AG04450 (cell line): ENCODE measurements at regions not wholly inside any gene's neighbourhood (a gene's known extent, or its start where the extent isn't known, plus 50 kb on each side); places are given as distances from the start of the nearest gene placed in this dataset.

Source experiments
- CTCF ChIA-PET: fragments of 300-600, 350-600 bp; formaldehyde crosslinking; extraction: SDS; loops from one replicate; lab custom pipeline; 2022; ENCODE audit warnings: antibody characterized with exemption, inconsistent platforms; lab: Charles Lee
- POLR2A ChIA-PET: fragments of 350-600 bp; formaldehyde crosslinking; extraction: SDS; loops from one replicate; lab custom pipeline; 2021; ENCODE audit warnings: antibody characterized with exemption, inconsistent platforms; lab: Yijun Ruan, JAX
- DNase-seq: peaks from one replicate; pipeline ENCODE4 v3.0.0-alpha.2; 2011; ENCODE audit warnings: low read depth, low spot score
- H3K27ac ChIP-seq: one replicate; pipeline ENCODE4 v1.5.1; 2012; ENCODE audit warnings: low read depth, low read length, control low read depth
- H3K27me3 ChIP-seq: one replicate; pipeline ENCODE4 v1.6.0; 2012; ENCODE audit warnings: low read length; ENCODE audit not compliant: control insufficient read depth, insufficient read depth
- H3K4me3 ChIP-seq: 2 replicates; pipeline ENCODE4 v1.5.1; 2011; ENCODE audit warnings: mild to moderate bottlenecking, low read depth, low read length, control low read depth
- H3K9me3 ChIP-seq: 2 replicates; pipeline ENCODE4 v1.5.1; 2012; ENCODE audit warnings: low read length; ENCODE audit not compliant: control insufficient read depth, insufficient read depth
- CTCF ChIP-seq: IDR thresholded peaks from 2 replicates; pipeline ENCODE4 v1.5.1; 2011; ENCODE audit warnings: low read depth, low read length, control low read depth, inconsistent platforms

DNA sequence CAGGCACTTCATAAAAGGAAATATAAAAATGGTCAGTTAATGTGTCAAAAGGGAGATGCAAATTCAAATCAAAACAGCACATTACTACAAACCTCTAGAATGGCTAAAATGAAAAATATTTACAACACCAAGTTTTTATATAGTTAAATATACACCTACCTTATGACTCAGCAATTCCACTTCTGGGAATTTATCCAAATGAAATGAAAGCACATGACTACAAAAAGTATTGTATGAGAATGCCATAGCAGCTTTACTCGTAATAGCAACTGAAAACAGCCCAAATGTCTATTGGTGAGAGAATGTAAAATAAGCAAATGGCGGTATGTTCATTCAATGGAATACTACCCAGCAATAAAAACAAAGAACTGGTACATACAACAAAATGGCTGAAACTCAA lies 175.8 kb upstream of the SPAG17 start:
- POLR2A ChIA-PET: no interaction called here
- CTCF ChIA-PET: no interaction called here
- Histone ChIP-seq H3K27ac (no peak overlapping the region), H3K27me3 (no peaks in the 10 kb centered on the region), H3K9me3 (no peaks in the 10 kb centered on the region), H3K4me3 (no peak overlapping the region)
- no peak for TF ChIP-seq CTCF
- no peak for DNase-seq

- no peak overlapping the region for H3K27ac ChIP-seq
- DNase-seq: no peak
- CTCF ChIA-PET: no interaction called here
- no peak overlapping the region for H3K4me3 ChIP-seq
- no peak for TF ChIP-seq CTCF
- POLR2A ChIA-PET: no interaction called here
- peaks cover 2% of the 10 kb centered on the region for H3K27me3 ChIP-seq
- H3K9me3 ChIP-seq: no peaks in the 10 kb centered on the region
Measured at GRCh38 chr1:118346936-118347335, 161.9 kb upstream of the SPAG17 start.

GRCh38 chr1:118340928-118341910 lies 156.2 kb upstream of the SPAG17 start:
- H3K27me3 ChIP-seq: peaks cover 2% of the 10 kb centered on the region
- H3K4me3 ChIP-seq: no peak overlapping the region
- ChIA-PET CTCF (no interaction called here), POLR2A (no interaction called here)
- TF ChIP-seq CTCF: no peak
- H3K27ac ChIP-seq: no peak overlapping the region
- no peaks in the 10 kb centered on the region for H3K9me3 ChIP-seq
- no peak for DNase-seq

DNA sequence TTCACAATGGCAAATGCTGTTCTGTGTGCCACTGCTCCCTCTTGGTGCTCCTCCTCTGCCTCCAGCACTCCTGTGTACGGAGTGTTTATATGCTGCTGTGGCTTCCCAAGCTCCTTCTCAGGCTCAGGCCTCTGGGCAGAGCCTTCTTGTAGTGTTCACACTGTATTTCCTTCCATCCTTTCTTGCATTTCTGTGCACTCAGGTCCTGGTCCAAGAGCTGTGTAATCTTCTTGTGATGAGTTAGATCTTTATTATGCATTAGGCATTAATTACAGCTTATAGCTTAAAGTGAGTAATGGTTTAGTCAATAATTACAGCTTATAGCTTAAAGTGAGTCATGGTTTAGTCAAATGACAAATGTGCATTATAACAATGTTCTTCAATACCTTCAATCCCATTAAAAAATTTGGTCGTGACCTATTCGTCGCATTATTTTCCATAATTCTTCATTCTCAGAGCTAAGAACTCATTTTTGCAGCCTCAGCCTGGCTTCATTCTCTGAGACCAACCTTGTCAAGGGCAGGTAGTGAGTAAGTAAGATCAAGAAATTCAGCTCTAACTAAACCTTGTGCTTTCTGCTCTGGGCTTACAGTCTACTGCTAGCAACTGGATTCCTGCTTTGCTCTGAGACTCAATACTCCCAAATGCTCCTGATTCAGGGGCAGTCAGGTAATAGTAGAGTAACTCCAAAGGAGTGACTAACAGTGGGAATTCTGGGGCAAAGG lies 154.5 kb upstream of the SPAG17 start:
- ChIA-PET POLR2A (no interaction called here), CTCF (no interaction called here)
- H3K4me3 ChIP-seq: no peak overlapping the region
- H3K9me3 ChIP-seq: no peaks in the 10 kb centered on the region
- no peak for DNase-seq
- no peak overlapping the region for H3K27ac ChIP-seq
- TF ChIP-seq CTCF: no peak
- H3K27me3 ChIP-seq: no peaks in the 10 kb centered on the region

- Histone ChIP-seq H3K9me3 (no peaks in the 10 kb centered on the region), H3K27me3 (no peaks in the 10 kb centered on the region), H3K4me3 (no peak overlapping the region), H3K27ac (no peak overlapping the region)
- DNase-seq: no peak
- ChIA-PET POLR2A (no interaction called here), CTCF (no interaction called here)
- TF ChIP-seq CTCF: no peak
Measured at GRCh38 chr1:118338936-118339335, 153.9 kb upstream of the SPAG17 start.
